OCI-LY1 (cell line): ENCODE measurements at regions not wholly inside any gene's neighbourhood (a gene's known extent, or its start where the extent isn't known, plus 50 kb on each side); places are given as distances from the start of the nearest gene placed in this dataset.

ENCODE experiments used
- CTCF ChIP-seq: fragments of 200-600 bp; sonication (generic), shearing (Covaris generic); IDR thresholded peaks from 2 replicates; pipeline ENCODE4 v1.5.1; 2017; ENCODE audit warnings: mild to moderate bottlenecking, antibody characterized with exemption, low read length, moderate library complexity, mixed read lengths
- EZH2 ChIP-seq: fragments of 200-600 bp; sonication (generic), shearing (Covaris generic); IDR thresholded peaks from 2 replicates; pipeline ENCODE4 v1.8.0; 2017; ENCODE audit warnings: borderline replicate concordance, mixed run types, mild to moderate bottlenecking, antibody characterized with exemption, low read length, moderate library complexity, mixed read lengths

GRCh38 chr13:53703371-53704080 lies 674.9 kb downstream of the OLFM4 start:
- TF ChIP-seq CTCF (no peak), EZH2 (no peak)
